IPS-20b (cell line): ENCODE measurements at regions not wholly inside any gene's neighbourhood (a gene's known extent, or its start where the extent isn't known, plus 50 kb on each side); places are given as distances from the start of the nearest gene placed in this dataset.

Experiments used
- H3K27ac ChIP-seq: one replicate; pipeline ENCODE4 v1.5.1; 2013; ENCODE audit warnings: low read length
- H3K27me3 ChIP-seq: 2 replicates; pipeline ENCODE4 v1.6.1; 2013; ENCODE audit warnings: mild to moderate bottlenecking, low read length, inconsistent platforms; ENCODE audit not compliant: insufficient read depth
- H3K36me3 ChIP-seq: 2 replicates; pipeline ENCODE4 v1.6.1; 2013; ENCODE audit warnings: low read depth, mild to moderate bottlenecking, inconsistent platforms, low read length, moderate library complexity; ENCODE audit not compliant: insufficient read depth
- H3K4me1 ChIP-seq: 2 replicates; pipeline ENCODE4 v1.6.1; 2013; ENCODE audit warnings: mild to moderate bottlenecking, control low read depth, inconsistent platforms, low read length, moderate library complexity; ENCODE audit not compliant: insufficient read depth
- H3K4me3 ChIP-seq: 2 replicates; pipeline ENCODE4 v1.5.1; 2013; ENCODE audit warnings: mild to moderate bottlenecking, low read length, inconsistent platforms
- H3K9ac ChIP-seq: 2 replicates; pipeline ENCODE4 v1.6.1; 2013; ENCODE audit warnings: low read depth, mild to moderate bottlenecking, inconsistent platforms, low read length, moderate library complexity
- H3K9me3 ChIP-seq: 2 replicates; pipeline ENCODE4 v1.6.1; 2013; ENCODE audit warnings: mild to moderate bottlenecking, low read depth, low read length, inconsistent platforms; ENCODE audit not compliant: insufficient read depth

DNA sequence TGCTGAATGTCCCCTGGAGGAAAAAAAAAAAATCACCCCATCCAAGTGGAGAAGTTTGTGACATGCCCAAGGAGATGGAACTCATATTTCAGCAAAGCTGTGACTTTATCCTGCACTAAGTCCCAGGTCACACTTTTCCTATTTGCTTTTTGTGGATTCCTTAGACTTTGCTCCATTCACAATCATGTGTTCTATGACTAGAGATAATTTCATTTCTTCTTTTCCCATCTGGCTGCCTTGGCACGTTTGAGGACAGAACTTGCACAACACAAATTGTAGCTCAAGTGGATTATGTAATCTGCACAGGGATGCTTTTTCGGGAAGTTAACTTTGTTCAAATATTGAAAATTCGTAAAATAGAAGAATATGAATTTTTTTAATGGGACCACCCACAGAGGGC is 100.7 kb upstream of the PTPN1 start:
- Histone ChIP-seq H3K36me3 (no peaks in the 10 kb centered on the region), H3K9me3 (peaks cover 6% of the 10 kb centered on the region; the same call in 1 of the 2 replicates), H3K4me3 (no peak overlapping the region), H3K27me3 (no peaks in the 10 kb centered on the region), H3K27ac (no peak overlapping the region), H3K4me1 (peaks cover 12% of the 10 kb centered on the region), H3K9ac (no peak overlapping the region)

DNA sequence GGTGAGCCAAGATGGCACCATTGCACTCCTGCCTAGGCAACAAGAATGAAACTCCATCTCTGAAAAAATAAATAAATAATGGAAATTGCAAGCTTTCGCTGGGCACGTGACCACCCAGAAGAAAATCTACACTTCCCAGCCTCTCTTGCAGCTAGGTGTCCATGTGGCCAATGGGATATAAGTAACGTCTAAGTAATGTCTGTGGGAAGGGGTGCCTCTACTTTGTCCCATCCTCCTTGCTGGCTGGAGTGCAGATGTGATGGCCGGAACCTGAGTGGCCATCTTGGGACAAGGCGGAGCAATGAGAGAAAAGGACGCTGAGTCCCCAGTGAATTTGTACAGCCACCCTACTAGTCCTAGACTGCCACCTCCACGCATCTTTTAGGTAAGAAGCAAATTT is 99.8 kb upstream of the PTPN1 start:
- H3K27ac ChIP-seq = no peak overlapping the region
- H3K9me3 ChIP-seq = peaks cover 6% of the 10 kb centered on the region; the same call in 1 of the 2 replicates
- H3K4me3 ChIP-seq = no peak overlapping the region
- H3K36me3 ChIP-seq = no peaks in the 10 kb centered on the region
- no peak overlapping the region for H3K9ac ChIP-seq
- no peaks in the 10 kb centered on the region for H3K27me3 ChIP-seq
- H3K4me1 ChIP-seq = peaks cover 12% of the 10 kb centered on the region

DNA sequence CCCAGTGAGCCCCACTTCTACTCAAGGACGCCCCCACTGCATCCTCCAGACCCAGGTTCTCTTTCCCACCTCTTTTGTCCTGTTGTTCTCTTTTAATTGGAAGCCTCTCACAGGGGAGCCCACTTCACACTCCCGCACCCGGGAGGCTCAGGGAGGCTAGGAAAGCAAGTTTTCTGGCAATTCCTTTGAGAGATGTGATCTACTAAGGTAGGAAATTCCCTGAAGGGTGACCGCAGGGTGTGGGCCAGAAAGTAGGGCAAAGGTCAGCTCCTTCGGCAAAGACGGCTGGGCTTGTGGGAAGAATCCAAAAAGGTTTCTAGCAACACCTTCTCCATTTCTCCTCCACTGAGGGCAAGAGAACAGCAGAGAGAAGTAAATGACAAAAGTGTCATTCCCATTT is 98.1 kb upstream of the PTPN1 start:
- H3K4me1 ChIP-seq = peaks cover 12% of the 10 kb centered on the region
- no peaks in the 10 kb centered on the region for H3K27me3 ChIP-seq
- no peak overlapping the region for H3K4me3 ChIP-seq
- peaks cover 6% of the 10 kb centered on the region; the same call in 1 of the 2 replicates for H3K9me3 ChIP-seq
- H3K36me3 ChIP-seq = no peaks in the 10 kb centered on the region
- H3K9ac ChIP-seq = no peak overlapping the region
- no peak overlapping the region for H3K27ac ChIP-seq

DNA sequence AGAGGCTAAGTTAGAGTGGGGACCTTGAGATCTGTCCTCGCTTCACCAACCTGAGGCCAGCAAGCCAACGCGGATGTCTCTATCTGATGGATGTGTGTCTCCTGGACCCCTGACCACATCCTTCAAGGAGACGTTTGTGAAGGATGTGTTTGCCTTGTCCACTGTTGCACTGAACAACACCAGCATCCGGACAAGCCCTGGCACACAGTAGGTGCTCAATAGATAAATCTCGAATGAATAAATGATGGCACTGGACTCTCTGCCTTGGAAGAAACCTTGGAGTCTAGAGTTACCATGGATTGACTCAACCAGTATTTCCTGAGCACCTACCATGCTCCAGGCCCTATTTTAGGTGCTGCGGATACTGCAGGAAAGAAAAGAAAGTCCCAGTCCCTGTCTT is 97.7 kb upstream of the PTPN1 start:
- peaks cover 12% of the 10 kb centered on the region for H3K4me1 ChIP-seq
- H3K27me3 ChIP-seq = no peaks in the 10 kb centered on the region

DNA sequence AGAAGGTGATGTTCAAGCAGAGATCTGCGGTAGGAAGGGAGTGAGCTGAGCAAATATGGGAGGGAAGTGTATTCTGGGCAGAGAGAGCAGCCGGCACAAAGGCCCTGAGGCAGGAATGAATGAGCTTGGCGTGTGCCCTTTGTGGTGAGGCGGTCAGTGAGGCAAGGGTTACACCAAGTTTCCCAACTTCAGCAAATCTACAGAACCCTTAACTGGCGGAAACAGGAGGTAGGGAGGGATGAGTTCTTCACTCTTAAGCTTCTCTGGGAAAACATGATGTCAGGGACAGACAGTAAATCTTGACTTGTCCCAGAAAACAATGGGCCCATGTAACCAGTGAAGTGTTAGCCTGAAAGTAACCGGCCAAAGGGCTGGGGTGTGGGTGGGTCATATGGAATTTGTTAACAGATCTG is 97.1 kb upstream of the PTPN1 start:
- no peak overlapping the region for H3K9ac ChIP-seq
- no peak overlapping the region for H3K4me3 ChIP-seq
- H3K27ac ChIP-seq = no peak overlapping the region
- no peaks in the 10 kb centered on the region for H3K36me3 ChIP-seq
- H3K4me1 ChIP-seq = peaks cover 12% of the 10 kb centered on the region
- peaks cover 6% of the 10 kb centered on the region; the same call in 1 of the 2 replicates for H3K9me3 ChIP-seq
- no peaks in the 10 kb centered on the region for H3K27me3 ChIP-seq

More for the DNA sequence above, 97.7 kb upstream of the PTPN1 start:
- no peak overlapping the region for H3K9ac ChIP-seq
- no peaks in the 10 kb centered on the region for H3K36me3 ChIP-seq
- no peak overlapping the region for H3K4me3 ChIP-seq
- H3K27ac ChIP-seq = no peak overlapping the region
- H3K9me3 ChIP-seq = peaks cover 6% of the 10 kb centered on the region; the same call in 1 of the 2 replicates

DNA sequence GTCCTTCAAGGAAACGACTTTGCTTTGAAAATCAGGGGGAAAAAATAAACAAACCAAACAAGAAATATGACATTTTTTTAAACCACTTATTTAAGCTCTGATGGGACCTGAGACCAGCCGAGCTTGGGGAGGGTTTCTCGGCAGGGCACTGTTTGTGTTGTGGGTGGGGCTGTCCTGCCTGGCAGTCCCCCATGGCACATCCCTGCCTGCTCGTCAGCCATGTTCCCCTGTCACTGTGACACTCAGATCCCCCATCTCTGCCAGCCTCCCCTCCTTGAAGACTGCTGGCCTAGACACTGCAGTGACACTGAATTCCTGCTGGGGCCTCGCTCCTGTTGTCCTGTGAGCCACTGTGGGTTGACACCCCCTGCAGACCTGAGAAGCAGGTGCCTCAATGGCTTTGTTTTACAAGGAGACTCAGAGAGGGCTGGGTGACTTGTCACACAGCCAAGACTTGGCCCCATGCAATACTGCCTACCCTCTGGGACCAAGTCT is 95.1 kb upstream of the PTPN1 start:
- Histone ChIP-seq H3K4me1 (peaks cover 12% of the 10 kb centered on the region), H3K27ac (no peak overlapping the region), H3K4me3 (no peak overlapping the region)

DNA sequence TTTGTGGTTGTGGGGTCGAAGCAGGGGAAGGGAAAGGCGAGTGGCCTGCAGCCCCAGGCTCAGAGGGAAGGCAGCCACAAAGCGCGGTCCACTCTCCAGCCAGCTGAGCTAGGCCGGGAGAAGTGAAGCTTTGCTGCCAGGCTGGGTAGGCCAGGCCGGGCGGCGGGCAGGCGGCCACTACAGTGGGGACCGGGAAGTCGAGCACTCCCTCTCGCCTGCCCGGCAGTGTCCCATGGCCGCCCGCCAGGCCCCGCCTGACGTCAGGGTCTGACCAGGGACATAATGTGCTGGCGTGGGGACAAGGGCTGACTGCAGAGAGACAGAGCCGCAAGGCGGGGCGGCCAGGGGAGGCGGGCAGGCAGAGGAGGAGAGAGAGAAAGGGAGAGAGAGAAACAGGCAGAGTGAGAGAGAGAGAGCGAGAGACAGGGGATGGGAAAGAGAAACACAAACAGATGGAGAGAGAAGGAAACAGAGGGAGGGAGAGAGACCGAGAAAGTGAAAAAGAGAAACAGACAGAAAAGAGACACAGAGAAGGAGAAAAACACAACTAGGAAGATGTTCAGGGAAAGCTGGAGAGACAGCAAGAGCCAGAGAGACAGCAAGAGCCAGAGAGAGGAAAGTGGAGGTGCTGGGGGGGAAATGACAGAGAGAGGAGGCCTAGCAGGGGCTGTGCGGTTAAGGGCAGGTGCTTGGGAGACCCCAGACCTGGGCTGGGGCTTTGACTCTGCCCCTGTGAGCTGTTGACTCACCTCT is 94.5 kb upstream of the PTPN1 start:
- H3K27me3 ChIP-seq = no peaks in the 10 kb centered on the region
- H3K9ac ChIP-seq = no peak overlapping the region
- no peak overlapping the region for H3K27ac ChIP-seq
- peaks cover 6% of the 10 kb centered on the region; the same call in 1 of the 2 replicates for H3K9me3 ChIP-seq
- H3K36me3 ChIP-seq = no peaks in the 10 kb centered on the region
- H3K4me1 ChIP-seq = peaks cover 12% of the 10 kb centered on the region
- H3K4me3 ChIP-seq = no peak overlapping the region

More for the DNA sequence above, 95.1 kb upstream of the PTPN1 start:
- Histone ChIP-seq H3K9me3 (peaks cover 6% of the 10 kb centered on the region; the same call in 1 of the 2 replicates), H3K9ac (no peak overlapping the region), H3K27me3 (no peaks in the 10 kb centered on the region), H3K36me3 (no peaks in the 10 kb centered on the region)

DNA sequence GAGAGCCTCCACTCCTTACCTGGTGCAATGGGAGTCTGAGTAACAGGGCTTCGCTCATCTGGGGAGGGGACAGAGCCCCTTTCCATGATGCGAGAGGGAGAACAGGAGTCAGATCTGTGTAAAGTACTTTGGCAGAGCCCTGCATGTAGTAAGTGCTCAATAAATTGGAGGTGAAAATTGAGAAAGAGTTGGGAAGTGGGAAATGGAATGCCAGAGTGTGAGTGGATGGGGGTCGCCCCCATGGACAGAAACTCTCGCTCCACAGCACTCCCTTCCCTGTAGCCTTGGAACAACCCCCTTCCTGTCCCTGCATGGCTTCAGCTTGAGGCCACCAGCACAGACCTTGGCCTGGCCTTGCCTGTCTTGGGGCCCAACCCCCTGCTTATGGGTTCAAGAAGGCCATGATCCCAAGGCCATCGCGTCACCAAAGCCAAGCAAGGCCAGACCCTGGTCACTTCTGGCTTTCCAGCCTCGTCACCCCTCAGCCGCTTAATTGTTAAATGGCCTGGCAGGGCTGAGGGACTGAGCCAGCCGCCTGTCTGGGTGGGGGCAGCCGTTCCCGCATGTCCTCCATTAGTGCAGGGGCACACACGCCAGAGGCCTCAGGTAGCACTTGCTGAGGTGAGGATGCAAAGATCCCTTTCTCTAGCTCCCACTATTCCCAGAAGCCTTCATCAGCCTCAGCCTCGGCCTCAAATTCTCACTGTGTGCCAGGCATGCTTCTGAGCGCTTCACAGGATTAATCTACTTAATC is 93.7 kb upstream of the PTPN1 start:
- H3K27ac ChIP-seq = no peak overlapping the region
- peaks cover 12% of the 10 kb centered on the region for H3K4me1 ChIP-seq
- no peaks in the 10 kb centered on the region for H3K36me3 ChIP-seq
- peaks cover 8% of the 10 kb centered on the region for H3K9me3 ChIP-seq
- H3K27me3 ChIP-seq = no peaks in the 10 kb centered on the region
- no peak overlapping the region for H3K9ac ChIP-seq
- H3K4me3 ChIP-seq = no peak overlapping the region

DNA sequence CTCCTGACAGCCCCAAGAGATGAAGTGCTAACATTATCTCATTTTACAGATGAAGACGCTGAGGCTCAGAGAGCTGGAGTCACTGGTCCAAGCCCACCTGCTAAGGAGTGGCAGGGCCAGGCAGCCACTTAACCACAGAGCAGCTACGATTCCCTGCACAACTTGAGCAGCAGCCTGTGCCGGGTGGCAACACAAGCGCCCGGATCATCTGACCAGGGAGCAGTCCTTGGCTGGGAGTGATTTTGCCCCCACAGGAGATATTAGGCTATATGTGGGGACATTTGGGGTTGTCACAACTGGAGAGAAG is 93.2 kb upstream of the PTPN1 start:
- H3K27me3 ChIP-seq = no peaks in the 10 kb centered on the region
- H3K36me3 ChIP-seq = no peaks in the 10 kb centered on the region
- H3K9ac ChIP-seq = no peak overlapping the region
- H3K27ac ChIP-seq = no peak overlapping the region
- peaks cover 11% of the 10 kb centered on the region for H3K4me1 ChIP-seq
- H3K4me3 ChIP-seq = no peak overlapping the region
- H3K9me3 ChIP-seq = peaks cover 14% of the 10 kb centered on the region

DNA sequence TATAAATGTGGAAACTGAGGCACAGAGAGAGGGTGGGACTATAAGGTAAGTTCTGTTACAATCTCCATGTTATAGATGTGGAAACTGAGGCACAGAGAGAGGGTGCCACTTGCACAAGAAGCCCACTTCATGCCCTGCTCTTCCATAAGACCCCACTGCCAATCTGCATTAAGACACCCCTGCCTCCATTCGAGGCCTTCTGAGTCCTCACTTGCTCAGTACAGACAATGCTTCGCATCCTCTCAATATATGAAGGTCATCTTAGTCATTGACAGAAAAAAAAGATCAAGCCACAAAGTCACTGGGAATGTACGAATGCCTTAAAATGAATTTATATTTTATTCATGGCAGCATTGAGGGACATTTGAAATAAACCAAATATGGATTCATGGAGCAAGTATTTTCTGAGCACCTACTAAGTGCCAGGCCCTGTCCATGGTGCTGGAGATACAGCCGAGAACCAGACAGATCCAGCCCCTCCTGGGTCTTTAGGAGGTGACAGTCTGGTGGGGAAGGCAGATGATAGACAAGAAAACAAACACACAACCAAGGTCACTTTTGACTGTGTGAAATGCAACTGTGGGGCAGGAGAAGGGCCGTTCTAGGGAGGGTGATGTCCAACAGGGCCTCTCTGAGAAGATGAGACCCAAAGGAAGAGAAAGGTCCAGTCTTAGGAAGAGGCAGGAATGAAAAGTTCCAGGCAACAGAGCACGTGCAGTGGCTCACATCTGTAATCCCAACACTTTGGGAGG is 92.5 kb upstream of the PTPN1 start:
- H3K27ac ChIP-seq = no peak overlapping the region

DNA sequence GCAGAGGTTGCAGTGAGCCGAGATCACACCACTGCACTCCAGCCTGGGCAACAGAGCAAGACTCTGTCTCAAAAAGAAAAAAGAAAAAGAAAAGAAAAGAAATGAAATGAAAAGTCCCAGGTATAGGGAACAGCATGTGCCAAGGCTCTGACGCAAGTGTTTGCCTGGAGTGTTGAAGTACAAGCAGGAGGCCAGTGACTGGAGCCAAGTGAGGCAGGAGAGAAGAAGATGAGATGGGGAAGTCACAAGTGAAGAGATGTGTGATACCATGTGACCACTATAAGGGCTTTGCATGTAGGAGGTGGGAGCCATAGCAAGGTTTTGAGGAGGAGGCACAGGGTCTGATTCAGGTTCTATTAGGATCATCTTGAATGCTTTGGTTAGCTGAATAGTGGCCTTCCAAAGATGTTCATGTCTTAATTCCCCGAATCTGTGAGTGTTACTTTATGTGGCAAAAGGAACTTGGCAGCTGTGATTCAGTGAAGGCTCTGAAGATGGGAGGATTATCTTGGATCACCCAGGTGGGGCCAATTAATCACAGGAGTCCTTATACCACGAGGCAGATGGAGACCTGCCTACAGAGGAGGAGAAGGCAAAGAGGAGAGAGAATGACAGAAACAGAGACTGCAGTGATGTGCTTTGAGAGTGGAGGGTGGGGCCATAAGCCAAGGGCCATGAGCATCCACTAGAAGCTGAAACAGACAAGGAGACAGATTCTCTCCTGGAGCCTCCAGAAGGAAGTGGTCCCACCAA is 91.1 kb upstream of the PTPN1 start:
- Histone ChIP-seq H3K9ac (no peak overlapping the region), H3K27me3 (no peaks in the 10 kb centered on the region), H3K4me1 (no peaks in the 10 kb centered on the region), H3K9me3 (peaks cover 9% of the 10 kb centered on the region), H3K36me3 (no peaks in the 10 kb centered on the region), H3K27ac (no peak overlapping the region), H3K4me3 (no peak overlapping the region)

More for the DNA sequence above, 92.5 kb upstream of the PTPN1 start:
- H3K9ac ChIP-seq = no peak overlapping the region
- peaks cover 4% of the 10 kb centered on the region for H3K4me1 ChIP-seq
- H3K36me3 ChIP-seq = no peaks in the 10 kb centered on the region
- H3K4me3 ChIP-seq = no peak overlapping the region
- no peaks in the 10 kb centered on the region for H3K27me3 ChIP-seq
- H3K9me3 ChIP-seq = peaks cover 14% of the 10 kb centered on the region
